HepG2 (cell line): ENCODE measurements at regions not wholly inside any gene's neighbourhood (a gene's known extent, or its start where the extent isn't known, plus 50 kb on each side); places are given as distances from the start of the nearest gene placed in this dataset.

Experiments
- ATAC-seq: fragments of 200-7000 bp; cut with Tn5 transposase; 3 replicates; pipeline ENCODE4 v1.9.1; 2020; ENCODE audit warnings: mild to moderate bottlenecking, moderate library complexity
- BruUV-seq: library from RNA; stranded (reverse); fragments of 400-500 nt; replicated peaks from 2 replicates; lab custom pipeline; 2021; lab: Mats Ljungman, UMichigan
- CTCF ChIA-PET: fragments of 300-600 bp; formaldehyde crosslinking; extraction: SDS; loops from one replicate; lab custom pipeline; 2021; ENCODE audit warnings: low total read pairs, inconsistent platforms, low intra/inter-chr PET ratio; lab: Yijun Ruan, JAX
- POLR2A ChIA-PET: fragments of 350-600 bp; sonication (Branson Sonifier 250); formaldehyde crosslinking; loops from one replicate; lab custom pipeline; 2020; ENCODE audit warnings: antibody characterized with exemption, inconsistent platforms; lab: Yijun Ruan, JAX
- DNase-seq: peaks from one replicate; pipeline ENCODE4 v3.0.0-alpha.2; 2015; ENCODE audit warnings: low spot score
- FAIRE-seq: peaks from 3 replicates; lab custom pipeline; 2011; peaks lifted over from hg19 to GRCh38; lab: Jason Lieb, UNC
- H2AFZ ChIP-seq: one replicate; pipeline ENCODE4 v1.6.1; 2011; ENCODE audit warnings: low read length, inconsistent platforms
- H3K27ac ChIP-seq: fragments of 300-600 bp; 3 replicates; pipeline ENCODE4 v1.8.0; 2011; ENCODE audit warnings: mixed run types, mild to moderate bottlenecking, mixed read lengths, low read length, inconsistent platforms; ENCODE audit not compliant: insufficient read depth; ENCODE audit errors: extremely low read length
- H3K27me3 ChIP-seq, 2 experiments: fragments of 200-600 bp in 1 of 2; 2 replicates in 1 of 2; 3 replicates in 1 of 2; pipeline versions ENCODE4 v1.6.0 to v1.8.0; 2011; ENCODE audit warnings: low read length in 2 of 2, mild to moderate bottlenecking in 2 of 2, moderate library complexity in 2 of 2, inconsistent platforms in 1 of 2; ENCODE audit not compliant: insufficient read depth in 2 of 2, control insufficient read depth in 1 of 2
- H3K36me3 ChIP-seq, 2 experiments: fragments of 200-600 bp in 1 of 2; replicated peaks in 1 of 2; 2 replicates in 1 of 2; 3 replicates in 1 of 2; pipeline versions ENCODE4 v1.5.1 to v1.8.0; 2011; ENCODE audit warnings: low read length in 2 of 2, inconsistent platforms in 1 of 2; ENCODE audit not compliant: insufficient read depth in 2 of 2, control insufficient read depth in 1 of 2
- H3K4me1 ChIP-seq: 2 replicates; pipeline ENCODE4 v1.5.1; 2012; ENCODE audit warnings: low read length, inconsistent platforms; ENCODE audit not compliant: insufficient read depth
- H3K4me2 ChIP-seq: 2 replicates; pipeline ENCODE4 v1.6.0; 2011; ENCODE audit warnings: low read depth, low read length, inconsistent platforms
- H3K4me3 ChIP-seq, 3 experiments: fragments of 200-600 bp in 1 of 3; sonication (generic), shearing (Covaris generic) in 1 of 3; replicated peaks in 1 of 3; 2 replicates each; pipeline ENCODE4 v1.5.1; 2011 to 2016; ENCODE audit warnings: low read length in 3 of 3, inconsistent platforms in 2 of 3, low read depth in 2 of 3, mild to moderate bottlenecking in 2 of 3, control low read depth in 1 of 3, mixed read lengths in 1 of 3; ENCODE audit not compliant: insufficient read depth in 1 of 3
- H3K79me2 ChIP-seq: one replicate; pipeline ENCODE4 v1.6.1; 2011; ENCODE audit warnings: low read length, inconsistent platforms; ENCODE audit not compliant: insufficient read depth
- H3K9ac ChIP-seq: 2 replicates; pipeline ENCODE4 v1.6.0; 2011; ENCODE audit warnings: mild to moderate bottlenecking, low read depth, low read length, inconsistent platforms; ENCODE audit not compliant: insufficient read depth
- H3K9me3 ChIP-seq: 2 replicates; pipeline ENCODE4 v1.5.1; 2012; ENCODE audit warnings: mild to moderate bottlenecking, low read length
- H4K20me1 ChIP-seq: 2 replicates; pipeline ENCODE4 v1.6.0; 2011; ENCODE audit warnings: inconsistent platforms, mild to moderate bottlenecking, low read length, moderate library complexity; ENCODE audit not compliant: insufficient read depth
- ADNP ChIP-seq: sonication (generic); formaldehyde crosslinking; IDR thresholded peaks from 2 replicates; pipeline ENCODE4 v1.4.0; 2020; ENCODE audit warnings: missing genetic modification reagents
- BHLHE40 ChIP-seq: IDR thresholded peaks from 2 replicates; pipeline ENCODE4 v1.6.1; 2011; ENCODE audit warnings: low read length, improper control_type of control experiment
- DPF2 ChIP-seq: sonication (generic); formaldehyde crosslinking; IDR thresholded peaks from 2 replicates; pipeline ENCODE4 v1.4.0; 2020; ENCODE audit warnings: mild to moderate bottlenecking, low read depth, missing genetic modification reagents, borderline replicate concordance
- GATAD2A ChIP-seq: IDR thresholded peaks from 2 replicates; pipeline ENCODE4 v1.6.1; 2016
- GZF1 ChIP-seq: sonication (generic); formaldehyde crosslinking; IDR thresholded peaks from 2 replicates; pipeline ENCODE4 v1.5.1; 2020; ENCODE audit warnings: mild to moderate bottlenecking, missing genetic modification reagents
- MAZ ChIP-seq, 2 experiments: sonication (generic) in 1 of 2; formaldehyde crosslinking in 1 of 2; IDR thresholded peaks; 2 replicates each; pipeline versions ENCODE4 v1.5.0 to v1.6.1; 2012 to 2020; ENCODE audit warnings: low read depth in 2 of 2, mild to moderate bottlenecking in 2 of 2, borderline replicate concordance in 1 of 2, improper control_type of control experiment in 1 of 2, low read length in 1 of 2, missing genetic modification reagents in 1 of 2, moderate library complexity in 1 of 2
- ZC3H13 ChIP-seq: sonication (generic); formaldehyde crosslinking; IDR thresholded peaks from 2 replicates; pipeline ENCODE4 v1.8.1; 2023; ENCODE audit warnings: mild to moderate bottlenecking, missing genetic modification reagents, moderate library complexity
- ZFP36L2 ChIP-seq: sonication (generic); formaldehyde crosslinking; IDR thresholded peaks from 2 replicates; pipeline ENCODE4 v1.4.0; 2020; ENCODE audit warnings: missing genetic modification reagents
- ZNF20 ChIP-seq: sonication (generic); formaldehyde crosslinking; IDR thresholded peaks from 2 replicates; pipeline ENCODE4 v1.4.0; 2020; ENCODE audit warnings: mild to moderate bottlenecking, moderate library complexity, missing genetic modification reagents
- ZNF782 ChIP-seq: sonication (generic); formaldehyde crosslinking; IDR thresholded peaks from 2 replicates; pipeline ENCODE4 v1.4.0; 2020; ENCODE audit warnings: missing genetic modification reagents, mild to moderate bottlenecking, borderline replicate concordance
- WGBS: methylation state at CpG from one replicate; pipeline ENCODE4 v1.1.6; 2017; ENCODE audit warnings: low lambda C conversion rate; 5-methylcytosine and 5-hydroxymethylcytosine counted together
- in situ Hi-C: cut with HindIII; loops from 2 replicates; pipeline ENCODE4 v1.10.0; 2017; ENCODE audit warnings: low pct_unique_long_range_greater_than_20kb; ENCODE audit not compliant: extremely low pct_ligation_motif_present
- intact Hi-C: fragments of 100-400 bp; cut with micrococcal nuclease; formaldehyde crosslinking; loops from one replicate; pipeline ENCODE4 v1.10.0; 2022; ENCODE audit not compliant: unreplicated experiment
- TF ChIP-seq, protein P1 (sequence below): sonication (generic); formaldehyde crosslinking; IDR thresholded peaks from 2 replicates; pipeline ENCODE4 v1.4.0; 2020; ENCODE audit warnings: missing genetic modification reagents
- TF ChIP-seq, protein P2 (sequence below): sonication (generic); formaldehyde crosslinking; IDR thresholded peaks from 2 replicates; pipeline ENCODE4 v1.5.0; 2020; ENCODE audit warnings: missing genetic modification reagents
- TF ChIP-seq, protein P3 (sequence below): fragments of 450-650 bp; IDR thresholded peaks from 2 replicates; pipeline ENCODE4 v1.6.1; 2017; ENCODE audit warnings: mild to moderate bottlenecking
- TF ChIP-seq, protein P4 (sequence below): sonication (generic); formaldehyde crosslinking; IDR thresholded peaks from 2 replicates; pipeline ENCODE4 v1.4.0; 2020; ENCODE audit warnings: missing genetic modification reagents, borderline replicate concordance

DNA sequence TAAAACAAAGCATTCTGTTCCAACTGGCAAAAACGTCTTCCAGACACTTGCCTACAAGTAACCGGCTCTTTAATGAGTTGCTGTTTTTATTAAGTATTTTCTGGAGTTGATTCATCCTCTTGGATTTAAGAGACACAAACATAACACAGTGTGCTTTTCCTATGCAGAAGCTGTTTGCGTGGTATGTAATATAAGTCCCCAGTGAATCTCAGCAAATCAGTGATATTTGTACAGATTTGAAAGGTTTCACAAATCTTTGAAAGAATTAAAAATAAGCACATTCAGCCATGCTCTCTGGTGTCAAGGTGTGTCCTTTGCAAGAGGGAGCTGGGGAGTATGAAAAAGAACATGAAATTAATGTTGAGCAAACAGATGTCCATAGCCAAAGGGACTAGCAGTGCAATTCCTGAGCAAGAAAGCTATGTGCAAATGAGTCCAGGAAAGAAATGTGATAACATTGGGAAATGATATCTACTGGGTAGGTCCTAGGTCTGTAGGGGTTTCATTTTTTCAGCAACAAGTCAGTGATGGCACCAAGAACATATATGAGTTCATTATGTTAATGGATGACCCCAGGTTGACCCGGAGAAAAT, 170.1 kb upstream of the PHACTR1 start:
- Histone ChIP-seq H3K4me3 (no peak overlapping the region), H3K4me1 (no peaks in the 10 kb centered on the region), H3K9me3 (no peaks in the 10 kb centered on the region), H2AFZ (no peak overlapping the region), H3K36me3 (no peaks in the 10 kb centered on the region), H3K27me3 (no peaks in the 10 kb centered on the region), H3K4me2 (no peak overlapping the region), H3K9ac (no peak overlapping the region), H4K20me1 (no peaks in the 10 kb centered on the region), H3K27ac (no peak overlapping the region), H3K79me2 (no peaks in the 10 kb centered on the region)
- BruUV-seq: no TSS peak
- 28% methylated on average over 4 of the region's 4 CpGs for WGBS
- FAIRE-seq: no peak
- no peak for DNase-seq
- ATAC-seq: no peak
- TF ChIP-seq ZC3H13: no peak
- TF ChIP-seq, protein P1, sequence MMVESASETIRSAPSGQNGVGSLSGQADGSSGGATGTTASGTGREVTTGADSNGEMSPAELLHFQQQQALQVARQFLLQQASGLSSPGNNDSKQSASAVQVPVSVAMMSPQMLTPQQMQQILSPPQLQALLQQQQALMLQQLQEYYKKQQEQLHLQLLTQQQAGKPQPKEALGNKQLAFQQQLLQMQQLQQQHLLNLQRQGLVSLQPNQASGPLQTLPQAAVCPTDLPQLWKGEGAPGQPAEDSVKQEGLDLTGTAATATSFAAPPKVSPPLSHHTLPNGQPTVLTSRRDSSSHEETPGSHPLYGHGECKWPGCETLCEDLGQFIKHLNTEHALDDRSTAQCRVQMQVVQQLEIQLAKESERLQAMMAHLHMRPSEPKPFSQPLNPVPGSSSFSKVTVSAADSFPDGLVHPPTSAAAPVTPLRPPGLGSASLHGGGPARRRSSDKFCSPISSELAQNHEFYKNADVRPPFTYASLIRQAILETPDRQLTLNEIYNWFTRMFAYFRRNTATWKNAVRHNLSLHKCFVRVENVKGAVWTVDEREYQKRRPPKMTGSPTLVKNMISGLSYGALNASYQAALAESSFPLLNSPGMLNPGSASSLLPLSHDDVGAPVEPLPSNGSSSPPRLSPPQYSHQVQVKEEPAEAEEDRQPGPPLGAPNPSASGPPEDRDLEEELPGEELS: no peak
- no peak for TF ChIP-seq GZF1 (CRISPR knock-in tag)
- no peak for TF ChIP-seq ADNP (CRISPR knock-in tag)
- TF ChIP-seq, protein P2, sequence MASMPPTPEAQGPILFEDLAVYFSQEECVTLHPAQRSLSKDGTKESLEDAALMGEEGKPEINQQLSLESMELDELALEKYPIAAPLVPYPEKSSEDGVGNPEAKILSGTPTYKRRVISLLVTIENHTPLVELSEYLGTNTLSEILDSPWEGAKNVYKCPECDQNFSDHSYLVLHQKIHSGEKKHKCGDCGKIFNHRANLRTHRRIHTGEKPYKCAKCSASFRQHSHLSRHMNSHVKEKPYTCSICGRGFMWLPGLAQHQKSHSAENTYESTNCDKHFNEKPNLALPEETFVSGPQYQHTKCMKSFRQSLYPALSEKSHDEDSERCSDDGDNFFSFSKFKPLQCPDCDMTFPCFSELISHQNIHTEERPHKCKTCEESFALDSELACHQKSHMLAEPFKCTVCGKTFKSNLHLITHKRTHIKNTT: no peak
- no peak for TF ChIP-seq MAZ (IDR thresholded peaks at IDR 0.05; ENCODE audit: borderline replicate concordance, low read depth, low read length)
- no peak for TF ChIP-seq MAZ (CRISPR knock-in tag; IDR thresholded peaks at IDR 0.05; ENCODE audit: low read depth)
- no peak for TF ChIP-seq BHLHE40
- TF ChIP-seq GATAD2A (CRISPR knock-in tag): no peak
- no peak for TF ChIP-seq DPF2 (CRISPR knock-in tag)
- no peak for TF ChIP-seq ZNF20
- TF ChIP-seq ZNF782 (CRISPR knock-in tag): no peak
- no peak for TF ChIP-seq ZFP36L2 (CRISPR knock-in tag)
- TF ChIP-seq, protein P3, sequence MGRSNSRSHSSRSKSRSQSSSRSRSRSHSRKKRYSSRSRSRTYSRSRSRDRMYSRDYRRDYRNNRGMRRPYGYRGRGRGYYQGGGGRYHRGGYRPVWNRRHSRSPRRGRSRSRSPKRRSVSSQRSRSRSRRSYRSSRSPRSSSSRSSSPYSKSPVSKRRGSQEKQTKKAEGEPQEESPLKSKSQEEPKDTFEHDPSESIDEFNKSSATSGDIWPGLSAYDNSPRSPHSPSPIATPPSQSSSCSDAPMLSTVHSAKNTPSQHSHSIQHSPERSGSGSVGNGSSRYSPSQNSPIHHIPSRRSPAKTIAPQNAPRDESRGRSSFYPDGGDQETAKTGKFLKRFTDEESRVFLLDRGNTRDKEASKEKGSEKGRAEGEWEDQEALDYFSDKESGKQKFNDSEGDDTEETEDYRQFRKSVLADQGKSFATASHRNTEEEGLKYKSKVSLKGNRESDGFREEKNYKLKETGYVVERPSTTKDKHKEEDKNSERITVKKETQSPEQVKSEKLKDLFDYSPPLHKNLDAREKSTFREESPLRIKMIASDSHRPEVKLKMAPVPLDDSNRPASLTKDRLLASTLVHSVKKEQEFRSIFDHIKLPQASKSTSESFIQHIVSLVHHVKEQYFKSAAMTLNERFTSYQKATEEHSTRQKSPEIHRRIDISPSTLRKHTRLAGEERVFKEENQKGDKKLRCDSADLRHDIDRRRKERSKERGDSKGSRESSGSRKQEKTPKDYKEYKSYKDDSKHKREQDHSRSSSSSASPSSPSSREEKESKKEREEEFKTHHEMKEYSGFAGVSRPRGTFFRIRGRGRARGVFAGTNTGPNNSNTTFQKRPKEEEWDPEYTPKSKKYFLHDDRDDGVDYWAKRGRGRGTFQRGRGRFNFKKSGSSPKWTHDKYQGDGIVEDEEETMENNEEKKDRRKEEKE: no peak
- TF ChIP-seq, protein P4, sequence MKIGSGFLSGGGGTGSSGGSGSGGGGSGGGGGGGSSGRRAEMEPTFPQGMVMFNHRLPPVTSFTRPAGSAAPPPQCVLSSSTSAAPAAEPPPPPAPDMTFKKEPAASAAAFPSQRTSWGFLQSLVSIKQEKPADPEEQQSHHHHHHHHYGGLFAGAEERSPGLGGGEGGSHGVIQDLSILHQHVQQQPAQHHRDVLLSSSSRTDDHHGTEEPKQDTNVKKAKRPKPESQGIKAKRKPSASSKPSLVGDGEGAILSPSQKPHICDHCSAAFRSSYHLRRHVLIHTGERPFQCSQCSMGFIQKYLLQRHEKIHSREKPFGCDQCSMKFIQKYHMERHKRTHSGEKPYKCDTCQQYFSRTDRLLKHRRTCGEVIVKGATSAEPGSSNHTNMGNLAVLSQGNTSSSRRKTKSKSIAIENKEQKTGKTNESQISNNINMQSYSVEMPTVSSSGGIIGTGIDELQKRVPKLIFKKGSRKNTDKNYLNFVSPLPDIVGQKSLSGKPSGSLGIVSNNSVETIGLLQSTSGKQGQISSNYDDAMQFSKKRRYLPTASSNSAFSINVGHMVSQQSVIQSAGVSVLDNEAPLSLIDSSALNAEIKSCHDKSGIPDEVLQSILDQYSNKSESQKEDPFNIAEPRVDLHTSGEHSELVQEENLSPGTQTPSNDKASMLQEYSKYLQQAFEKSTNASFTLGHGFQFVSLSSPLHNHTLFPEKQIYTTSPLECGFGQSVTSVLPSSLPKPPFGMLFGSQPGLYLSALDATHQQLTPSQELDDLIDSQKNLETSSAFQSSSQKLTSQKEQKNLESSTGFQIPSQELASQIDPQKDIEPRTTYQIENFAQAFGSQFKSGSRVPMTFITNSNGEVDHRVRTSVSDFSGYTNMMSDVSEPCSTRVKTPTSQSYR (CRISPR knock-in tag): no peak
- POLR2A ChIA-PET: no interaction called here
- in situ Hi-C loops (no loop called here), intact Hi-C loops (no loop called here)
- CTCF ChIA-PET: no interaction called here
